LNCaP clone FGC (cell line): ENCODE measurements at regions not wholly inside any gene's neighbourhood (a gene's known extent, or its start where the extent isn't known, plus 50 kb on each side); places are given as distances from the start of the nearest gene placed in this dataset.
"Not testable (repeated sequence)": the region's sequence is repeated elsewhere in the genome, so short reads cannot be mapped to it uniquely, and the experiment has no call there.

Experiments
- DNase-seq: peaks from one replicate; pipeline ENCODE4 v3.0.0-alpha.2; 2011; ENCODE audit warnings: low read depth
- H3K4me3 ChIP-seq: 2 replicates; pipeline ENCODE4 v1.5.1; 2011; ENCODE audit warnings: mild to moderate bottlenecking, low read depth, low read length, control low read depth
- TF ChIP-seq, protein P1 (sequence below): IDR thresholded peaks from 2 replicates; pipeline ENCODE4 v1.5.1; 2012; ENCODE audit warnings: mild to moderate bottlenecking; ENCODE audit not compliant: control insufficient read depth, insufficient read depth; ENCODE audit errors: extremely low read depth

DNA sequence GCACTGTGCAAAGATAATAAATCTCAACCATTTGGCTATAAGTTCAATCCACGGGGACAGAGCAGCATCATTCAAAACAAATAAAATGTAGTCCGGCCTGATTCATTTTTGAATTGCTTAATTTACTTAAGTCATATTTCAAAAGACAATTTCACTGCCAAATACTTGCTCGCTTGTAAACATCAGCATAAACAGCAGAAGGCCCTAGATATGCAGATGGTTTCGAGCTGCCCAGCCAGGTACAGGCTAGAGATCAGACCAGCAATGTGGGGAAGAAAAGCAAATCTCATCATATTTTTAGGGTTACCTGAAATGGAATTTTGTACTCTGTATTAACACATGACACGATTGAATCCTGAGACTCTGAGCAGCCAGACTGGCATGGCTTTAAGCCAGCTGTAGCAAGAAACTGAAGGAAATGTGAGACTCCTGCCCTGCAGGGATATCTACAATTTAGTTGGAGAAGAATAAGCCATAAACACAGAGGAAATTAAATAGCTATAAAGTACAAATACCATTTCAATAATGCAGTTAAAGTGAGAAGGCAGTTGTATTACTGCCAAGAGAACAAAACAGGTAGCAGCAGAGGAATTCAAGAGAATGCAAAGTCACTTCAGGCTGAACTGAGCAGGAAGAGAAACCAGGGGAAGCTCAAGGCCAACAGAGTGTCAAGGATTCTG, 440.3 kb downstream of the ETS1 start:
- TF ChIP-seq, protein P1, sequence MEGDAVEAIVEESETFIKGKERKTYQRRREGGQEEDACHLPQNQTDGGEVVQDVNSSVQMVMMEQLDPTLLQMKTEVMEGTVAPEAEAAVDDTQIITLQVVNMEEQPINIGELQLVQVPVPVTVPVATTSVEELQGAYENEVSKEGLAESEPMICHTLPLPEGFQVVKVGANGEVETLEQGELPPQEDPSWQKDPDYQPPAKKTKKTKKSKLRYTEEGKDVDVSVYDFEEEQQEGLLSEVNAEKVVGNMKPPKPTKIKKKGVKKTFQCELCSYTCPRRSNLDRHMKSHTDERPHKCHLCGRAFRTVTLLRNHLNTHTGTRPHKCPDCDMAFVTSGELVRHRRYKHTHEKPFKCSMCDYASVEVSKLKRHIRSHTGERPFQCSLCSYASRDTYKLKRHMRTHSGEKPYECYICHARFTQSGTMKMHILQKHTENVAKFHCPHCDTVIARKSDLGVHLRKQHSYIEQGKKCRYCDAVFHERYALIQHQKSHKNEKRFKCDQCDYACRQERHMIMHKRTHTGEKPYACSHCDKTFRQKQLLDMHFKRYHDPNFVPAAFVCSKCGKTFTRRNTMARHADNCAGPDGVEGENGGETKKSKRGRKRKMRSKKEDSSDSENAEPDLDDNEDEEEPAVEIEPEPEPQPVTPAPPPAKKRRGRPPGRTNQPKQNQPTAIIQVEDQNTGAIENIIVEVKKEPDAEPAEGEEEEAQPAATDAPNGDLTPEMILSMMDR = no peak
- peak; percentile 72 for DNase-seq

DNA sequence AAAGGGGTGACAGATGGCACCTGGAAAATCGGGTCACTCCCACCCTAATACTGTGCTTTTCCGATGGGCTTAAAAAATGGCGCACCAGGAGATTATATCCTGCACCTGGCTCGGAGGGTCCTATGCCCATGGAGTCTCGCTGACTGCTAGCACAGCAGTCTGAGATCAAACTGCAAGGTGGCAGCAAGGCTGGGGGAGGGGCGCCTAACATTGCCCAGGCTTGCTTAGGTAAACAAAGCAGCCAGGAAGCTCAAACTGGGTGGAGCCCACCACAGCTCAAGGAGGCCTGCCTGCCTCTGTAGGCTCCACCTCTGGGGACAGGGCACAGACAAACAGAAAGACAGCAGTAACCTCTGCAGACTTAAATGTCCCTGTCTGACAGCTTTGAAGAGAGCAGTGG, 447.1 kb downstream of the ETS1 start:
- not testable (repeated sequence) for H3K4me3 ChIP-seq, DNase-seq

More for the DNA sequence above, 440.3 kb downstream of the ETS1 start:
- H3K4me3 ChIP-seq = no peak overlapping the region

DNA sequence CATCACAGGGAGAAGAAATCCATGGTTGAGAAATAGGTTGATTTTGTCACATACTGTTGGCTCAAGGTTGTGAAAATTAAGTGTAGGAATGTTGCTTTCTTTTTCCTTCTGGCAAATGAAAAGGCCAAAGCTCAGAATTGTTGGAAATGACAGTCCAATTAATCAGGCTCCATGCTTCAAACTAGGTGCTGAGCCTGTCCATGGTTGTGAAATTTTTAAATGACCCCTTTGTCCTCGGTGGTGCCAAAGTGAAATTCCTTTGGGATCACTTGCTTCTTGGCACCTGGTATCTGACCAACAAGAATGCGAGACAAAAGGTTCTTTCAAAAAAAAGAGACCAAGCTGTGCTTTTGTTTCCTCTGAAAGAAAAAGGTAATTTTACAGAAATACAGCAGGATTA, 451.9 kb downstream of the ETS1 start:
- TF ChIP-seq, protein P1 = no peak
- no peak for DNase-seq
- H3K4me3 ChIP-seq = no peak overlapping the region

DNA sequence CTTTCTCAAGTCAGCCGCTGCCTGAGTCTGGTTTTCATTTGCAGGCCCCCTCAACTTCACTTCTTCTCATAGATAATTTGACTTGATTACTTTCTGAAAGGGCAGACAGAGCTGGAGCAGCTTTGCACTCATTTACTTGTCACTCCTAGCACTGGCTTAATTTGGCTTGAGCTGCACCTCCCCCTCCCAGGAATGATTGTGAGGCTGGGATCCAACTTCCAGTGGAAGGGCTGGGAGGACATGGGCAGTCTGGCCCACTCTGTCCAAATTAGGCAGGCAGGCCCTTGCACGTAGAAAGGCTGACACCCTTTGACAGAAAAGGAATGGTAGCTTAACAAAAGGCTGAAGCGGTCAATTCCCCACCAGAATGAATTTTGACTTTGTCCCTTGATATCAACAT, 453.9 kb downstream of the ETS1 start:
- no peak overlapping the region for H3K4me3 ChIP-seq
- TF ChIP-seq, protein P1 = no peak
- DNase-seq = no peak

DNA sequence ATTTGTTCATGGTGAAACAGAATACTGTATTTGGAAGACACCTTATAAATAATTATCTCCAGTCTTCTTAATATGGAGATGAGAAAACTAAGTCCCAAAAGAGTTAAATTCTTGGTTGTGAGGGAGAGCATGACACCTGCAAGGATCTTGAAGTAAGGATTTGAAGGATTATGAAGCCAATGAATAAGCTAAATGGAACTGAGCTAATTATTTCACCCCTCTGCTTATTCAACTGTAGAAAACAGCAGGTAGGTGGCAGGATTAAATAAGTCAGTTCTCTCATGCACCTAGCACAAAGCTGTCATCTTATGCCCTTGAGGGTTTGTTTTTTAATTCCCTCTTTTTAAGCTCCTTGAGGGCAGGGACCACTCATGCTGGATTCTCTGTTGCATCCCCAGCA, 457.3 kb downstream of the ETS1 start:
- H3K4me3 ChIP-seq = no peak overlapping the region
- TF ChIP-seq, protein P1 = no peak
- DNase-seq = no peak

DNA sequence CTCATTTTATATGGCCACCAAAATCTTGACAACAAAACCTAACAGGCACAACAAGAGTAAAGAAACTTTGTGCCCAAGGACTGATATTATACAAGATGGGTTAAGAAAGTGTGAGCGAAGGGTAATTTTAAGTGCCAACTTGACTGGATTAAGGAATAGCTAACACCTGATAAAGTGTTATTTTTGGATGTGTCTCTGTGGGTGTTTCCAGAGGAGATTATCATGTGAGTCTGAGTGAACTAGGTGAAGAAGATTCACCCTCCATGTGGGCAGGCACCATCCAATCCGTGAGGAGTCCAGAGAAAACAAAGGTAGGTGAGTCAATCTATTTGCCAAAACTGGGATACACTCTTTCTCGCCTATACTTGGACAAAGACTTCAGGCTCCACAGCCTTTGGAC, 461.6 kb downstream of the ETS1 start:
- no peak overlapping the region for H3K4me3 ChIP-seq
- DNase-seq = no peak
- TF ChIP-seq, protein P1 = no peak

DNA sequence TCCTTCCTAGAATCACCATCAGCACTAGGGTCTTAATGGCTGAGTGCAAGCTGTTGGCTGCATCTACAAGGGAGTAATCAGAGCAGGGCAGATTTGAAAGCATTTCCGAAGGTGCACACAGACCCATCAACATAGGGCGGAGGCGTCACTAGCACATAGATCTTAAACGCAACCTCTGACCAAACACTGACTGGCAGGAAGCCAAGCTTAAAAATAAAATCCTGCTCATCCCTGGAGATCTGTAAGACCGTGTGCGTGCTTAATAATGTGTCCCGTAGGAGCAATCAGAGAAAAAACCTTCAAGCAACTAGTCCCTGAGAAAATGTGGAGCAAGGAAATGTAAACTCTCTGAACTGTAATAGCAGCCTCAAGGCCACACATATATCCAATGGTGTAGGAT, 470.5 kb downstream of the ETS1 start:
- no peak for DNase-seq
- TF ChIP-seq, protein P1 = no peak
- H3K4me3 ChIP-seq = no peak overlapping the region
